BLaER1 (cell line): ENCODE measurements at regions not wholly inside any gene's neighbourhood (a gene's known extent, or its start where the extent isn't known, plus 50 kb on each side); places are given as distances from the start of the nearest gene placed in this dataset.

Source experiments
- H3K27ac ChIP-seq: shearing (Covaris generic); formaldehyde crosslinking; 2 replicates; pipeline ENCODE4 v1.8.1; 2022
- H3K27me3 ChIP-seq: shearing (Covaris generic); formaldehyde crosslinking; 2 replicates; pipeline ENCODE4 v1.8.1; 2022
- H3K36me3 ChIP-seq: shearing (Covaris generic); formaldehyde crosslinking; 2 replicates; pipeline ENCODE4 v1.8.1; 2022
- H3K4me1 ChIP-seq: shearing (Covaris generic); formaldehyde crosslinking; 2 replicates; pipeline ENCODE4 v1.8.1; 2022
- H3K4me2 ChIP-seq: shearing (Covaris generic); formaldehyde crosslinking; 2 replicates; pipeline ENCODE4 v1.8.1; 2022
- H3K4me3 ChIP-seq: shearing (Covaris generic); formaldehyde crosslinking; 2 replicates; pipeline ENCODE4 v1.8.1; 2022
- H3K9ac ChIP-seq: shearing (Covaris generic); formaldehyde crosslinking; 2 replicates; pipeline ENCODE4 v1.8.1; 2022
- H3K9me3 ChIP-seq: shearing (Covaris generic); formaldehyde crosslinking; 2 replicates; pipeline ENCODE4 v1.8.1; 2022
- H4K20me1 ChIP-seq: shearing (Covaris generic); formaldehyde crosslinking; 2 replicates; pipeline ENCODE4 v1.8.1; 2022
- Cebpa-rat ChIP-seq: shearing (Covaris generic); IDR thresholded peaks from 2 replicates; pipeline ENCODE4 v1.8.1; 2022

DNA sequence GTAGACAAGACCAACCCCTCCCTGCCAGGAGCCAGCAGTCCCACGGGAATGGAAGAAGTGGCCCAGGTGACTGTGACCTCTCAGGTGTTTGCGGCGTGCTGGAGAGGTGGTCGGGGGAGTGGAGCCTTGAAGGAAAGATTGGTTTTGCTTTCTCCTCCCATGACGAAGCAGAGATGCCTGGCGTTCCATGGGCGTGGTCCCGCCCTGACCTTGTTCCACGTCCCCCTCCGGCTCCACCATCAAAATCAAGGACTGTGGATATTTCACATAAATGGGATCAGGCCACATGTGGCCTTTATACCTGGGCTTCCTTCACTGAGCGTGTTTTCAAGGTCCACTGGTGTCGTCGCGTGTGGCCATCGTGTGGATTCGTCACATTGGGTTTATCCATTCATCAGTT lies 270.6 kb upstream of the TNRC6C start:
- peaks cover 61% of the 10 kb centered on the region for H3K4me1 ChIP-seq
- TF ChIP-seq Cebpa-rat, result no peak
- peak overlapping the region; percentile 75 for H3K4me2 ChIP-seq
- H3K9me3 ChIP-seq, result no peaks in the 10 kb centered on the region
- H3K4me3 ChIP-seq, result no peak overlapping the region
- H3K36me3 ChIP-seq, result no peaks in the 10 kb centered on the region
- no peak overlapping the region for H3K9ac ChIP-seq
- H3K27ac ChIP-seq, result no peak overlapping the region
- H3K27me3 ChIP-seq, result no peaks in the 10 kb centered on the region
- H4K20me1 ChIP-seq, result no peaks in the 10 kb centered on the region

DNA sequence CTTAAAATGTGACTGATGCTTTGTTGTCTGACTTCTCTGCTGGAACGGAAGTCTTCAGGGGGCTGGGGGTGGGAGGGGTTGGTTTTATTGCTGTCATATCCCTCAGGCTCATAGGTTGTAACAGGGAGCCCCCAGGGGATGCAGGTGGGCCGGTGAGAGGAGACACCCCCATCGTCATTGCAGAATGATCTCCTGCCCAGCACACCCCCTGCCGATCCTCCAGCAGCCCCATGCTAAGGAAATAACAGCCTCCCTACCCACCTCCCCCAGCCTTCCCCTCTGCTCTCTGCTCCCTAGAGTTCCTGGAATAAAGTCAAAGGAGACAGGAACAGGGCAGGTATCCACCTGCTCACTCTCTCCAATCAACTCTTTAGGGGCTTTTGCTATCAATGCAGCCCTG lies 270.1 kb upstream of the TNRC6C start:
- H3K27me3 ChIP-seq, result no peaks in the 10 kb centered on the region
- no peaks in the 10 kb centered on the region for H4K20me1 ChIP-seq
- no peak overlapping the region for H3K4me3 ChIP-seq
- H3K9me3 ChIP-seq, result no peaks in the 10 kb centered on the region
- no peak overlapping the region for H3K9ac ChIP-seq
- H3K4me1 ChIP-seq, result peaks cover 66% of the 10 kb centered on the region
- H3K36me3 ChIP-seq, result no peaks in the 10 kb centered on the region
- no peak for TF ChIP-seq Cebpa-rat
- H3K4me2 ChIP-seq, result peak overlapping the region; percentile 75
- no peak overlapping the region for H3K27ac ChIP-seq

GRCh38 chr17:77690271-77691161 lies 268.0 kb upstream of the TNRC6C start:
- H4K20me1 ChIP-seq, result no peaks in the 10 kb centered on the region
- no peak for TF ChIP-seq Cebpa-rat
- no peaks in the 10 kb centered on the region for H3K36me3 ChIP-seq
- H3K9me3 ChIP-seq, result no peaks in the 10 kb centered on the region
- peaks cover 87% of the 10 kb centered on the region for H3K4me1 ChIP-seq
- peaks cover 3% of the 10 kb centered on the region for H3K27me3 ChIP-seq
- H3K9ac ChIP-seq, result peak overlapping the region; percentile 51; the same call in 1 of the 2 replicates
- H3K27ac ChIP-seq, result peak overlapping the region; percentile 75
- H3K4me3 ChIP-seq, result peak overlapping the region; percentile 53
- H3K4me2 ChIP-seq, result peak overlapping the region; percentile 93

GRCh38 chr17:77691216-77692085 lies 267.1 kb upstream of the TNRC6C start:
- Histone ChIP-seq H3K36me3 (no peaks in the 10 kb centered on the region), H4K20me1 (no peaks in the 10 kb centered on the region), H3K27me3 (peaks cover 11% of the 10 kb centered on the region), H3K4me3 (peak overlapping the region; percentile 53), H3K27ac (peak overlapping the region; percentile 75), H3K9me3 (no peaks in the 10 kb centered on the region), H3K4me1 (peaks cover 96% of the 10 kb centered on the region), H3K9ac (peak overlapping the region; percentile 51; the same call in 1 of the 2 replicates), H3K4me2 (peak overlapping the region; percentile 93)
- TF ChIP-seq Cebpa-rat, result no peak

DNA sequence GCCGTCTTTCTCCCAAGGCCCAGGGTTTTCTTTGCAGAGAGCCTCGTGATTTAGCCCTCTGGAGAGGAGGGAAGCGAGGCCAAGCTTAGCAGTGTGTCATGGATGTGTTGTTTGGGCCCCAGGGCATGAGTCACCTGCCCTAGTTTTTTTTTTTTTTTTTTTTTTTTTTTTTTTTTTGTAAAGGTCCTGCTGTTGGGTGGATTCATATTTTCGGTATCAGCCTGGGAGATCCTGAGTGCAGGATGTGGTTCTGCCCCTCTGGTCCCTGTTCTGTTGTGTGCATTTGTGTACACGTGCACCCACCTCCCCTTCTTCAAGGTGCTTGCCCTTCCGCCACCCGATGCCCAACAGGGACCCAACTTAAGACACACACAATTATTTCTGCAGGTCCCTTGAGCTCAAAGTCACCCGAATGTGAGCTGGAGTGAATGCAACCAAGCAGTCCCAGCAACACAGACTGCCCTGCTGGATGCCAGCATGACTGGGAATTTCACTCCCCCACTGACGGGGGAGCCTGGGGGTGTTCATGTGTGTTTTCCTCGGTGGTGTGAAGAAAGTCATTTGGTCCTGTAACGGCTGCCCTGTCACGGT lies 265.8 kb upstream of the TNRC6C start:
- peaks cover 100% of the 10 kb centered on the region for H3K4me1 ChIP-seq
- no peak overlapping the region for H3K4me3 ChIP-seq
- TF ChIP-seq Cebpa-rat, result no peak
- peaks cover 23% of the 10 kb centered on the region for H3K27me3 ChIP-seq
- H3K27ac ChIP-seq, result no peak overlapping the region
- H4K20me1 ChIP-seq, result no peaks in the 10 kb centered on the region
- no peaks in the 10 kb centered on the region for H3K36me3 ChIP-seq
- H3K4me2 ChIP-seq, result peak overlapping the region; percentile 93
- no peaks in the 10 kb centered on the region for H3K9me3 ChIP-seq
- H3K9ac ChIP-seq, result no peak overlapping the region

- Histone ChIP-seq H3K9me3 (no peaks in the 10 kb centered on the region), H3K4me3 (no peak overlapping the region), H3K4me1 (peaks cover 100% of the 10 kb centered on the region), H3K9ac (no peak overlapping the region), H3K36me3 (no peaks in the 10 kb centered on the region), H4K20me1 (no peaks in the 10 kb centered on the region), H3K4me2 (peak overlapping the region; percentile 93), H3K27ac (no peak overlapping the region; the same call in 1 of the 2 replicates), H3K27me3 (peaks cover 30% of the 10 kb centered on the region)
- no peak for TF ChIP-seq Cebpa-rat
Measured at GRCh38 chr17:77693301-77693700, 265.2 kb upstream of the TNRC6C start.

- no peak overlapping the region for H3K27ac ChIP-seq
- no peak overlapping the region for H3K9ac ChIP-seq
- H4K20me1 ChIP-seq, result no peaks in the 10 kb centered on the region
- no peak for TF ChIP-seq Cebpa-rat
- H3K9me3 ChIP-seq, result no peaks in the 10 kb centered on the region
- H3K4me3 ChIP-seq, result no peak overlapping the region
- no peaks in the 10 kb centered on the region for H3K36me3 ChIP-seq
- H3K4me2 ChIP-seq, result peak overlapping the region; percentile 93
- peaks cover 100% of the 10 kb centered on the region for H3K4me1 ChIP-seq
- peaks cover 30% of the 10 kb centered on the region for H3K27me3 ChIP-seq
Measured at GRCh38 chr17:77693776-77694175, 264.7 kb upstream of the TNRC6C start.

GRCh38 chr17:77694391-77695363 lies 263.8 kb upstream of the TNRC6C start:
- TF ChIP-seq Cebpa-rat, result no peak
- no peak overlapping the region for H3K27ac ChIP-seq
- peaks cover 100% of the 10 kb centered on the region for H3K4me1 ChIP-seq
- no peak overlapping the region for H3K4me3 ChIP-seq
- peaks cover 30% of the 10 kb centered on the region for H3K27me3 ChIP-seq
- no peak overlapping the region for H3K9ac ChIP-seq
- no peaks in the 10 kb centered on the region for H3K36me3 ChIP-seq
- H3K4me2 ChIP-seq, result peak overlapping the region; percentile 93
- H3K9me3 ChIP-seq, result no peaks in the 10 kb centered on the region
- no peaks in the 10 kb centered on the region for H4K20me1 ChIP-seq

DNA sequence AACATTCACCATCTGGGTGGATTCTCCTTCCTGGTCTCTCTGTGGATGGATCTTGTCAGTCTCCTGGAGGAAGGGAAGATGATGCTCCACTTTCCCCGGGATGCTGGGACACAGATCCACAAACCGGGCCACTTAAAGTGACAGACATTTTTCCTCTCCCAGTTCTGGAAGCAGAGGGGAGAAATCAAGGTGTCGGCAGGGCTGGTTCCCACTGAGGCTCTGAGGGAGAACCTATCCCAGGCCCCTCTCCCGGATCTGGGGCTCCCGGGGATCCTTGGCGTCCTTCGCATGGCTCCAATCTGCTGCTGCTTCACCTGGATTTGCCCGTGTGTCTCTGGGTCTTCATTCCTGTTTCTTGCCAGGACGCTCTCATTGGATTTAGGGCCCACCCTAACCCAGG lies 263.1 kb upstream of the TNRC6C start:
- no peak for TF ChIP-seq Cebpa-rat
- H3K4me1 ChIP-seq, result peaks cover 100% of the 10 kb centered on the region
- H3K27me3 ChIP-seq, result peaks cover 30% of the 10 kb centered on the region
- H3K4me2 ChIP-seq, result peak overlapping the region; percentile 93
- no peaks in the 10 kb centered on the region for H3K36me3 ChIP-seq
- no peaks in the 10 kb centered on the region for H4K20me1 ChIP-seq
- no peak overlapping the region for H3K9ac ChIP-seq
- H3K4me3 ChIP-seq, result no peak overlapping the region
- H3K27ac ChIP-seq, result no peak overlapping the region
- H3K9me3 ChIP-seq, result no peaks in the 10 kb centered on the region
